ENCODE measurements at regions not wholly inside any gene's neighbourhood (a gene's known extent, or its start where the extent isn't known, plus 50 kb on each side); places are given as distances from the start of the nearest gene placed in this dataset.

- TF ChIP-seq CTCF (IDR thresholded peaks at IDR 0.05) (no peak), POLR2A (IDR thresholded peaks at IDR 0.05) (no peak)
Observed at GRCh38 chr17:74043976-74044375, 159.5 kb upstream of the RPL38 start.

Measured in esophagus squamous epithelium (tissue), 4 donors.